Heart right ventricle (tissue), 16 donors: ENCODE measurements at regions not wholly inside any gene's neighbourhood (a gene's known extent, or its start where the extent isn't known, plus 50 kb on each side); places are given as distances from the start of the nearest gene placed in this dataset.
A peak's percentile ranks its signal among the peaks of the same experiment; 100 is the strongest.

ENCODE experiments used
- ATAC-seq, 8 donors: fragments of 200-7000 bp; cut with Tn5 transposase; one replicate each; pipeline ENCODE4 v1.9.1; 2020; ENCODE audit warnings: mild to moderate bottlenecking in 8 of 8, moderate library complexity in 8 of 8, moderate number of reproducible peaks in 1 of 8
- DNase-seq, 2 donors: peaks; one replicate each; pipeline ENCODE4 v3.0.0-alpha.2; 2020
- H3K27ac ChIP-seq, 10 donors: fragments of 200-600 bp; sonication (generic) in 2 of 10; one replicate each; pipeline versions ENCODE4 v1.5.0 to v1.8.0; 2020 to 2022; ENCODE audit warnings: mild to moderate bottlenecking in 3 of 10
- H3K27me3 ChIP-seq, 7 donors: fragments of 200-600 bp; one replicate each; pipeline ENCODE4 v1.8.0; 2021 to 2022; ENCODE audit warnings: mild to moderate bottlenecking in 2 of 7
- H3K36me3 ChIP-seq, 9 donors: fragments of 200-600 bp; sonication (generic) in 1 of 9; one replicate each; pipeline versions ENCODE4 v1.5.0 to v1.8.0; 2020 to 2022; ENCODE audit warnings: mild to moderate bottlenecking in 2 of 9
- H3K4me1 ChIP-seq, 9 donors: fragments of 200-600 bp; sonication (generic) in 1 of 9; one replicate each; pipeline versions ENCODE4 v1.5.0 to v1.8.0; 2020 to 2022; ENCODE audit warnings: mild to moderate bottlenecking in 4 of 9
- H3K4me3 ChIP-seq, 10 donors: fragments of 200-600 bp; sonication (generic) in 2 of 10; one replicate each; pipeline versions ENCODE4 v1.5.0 to v1.8.0; 2020 to 2022; ENCODE audit warnings: mild to moderate bottlenecking in 7 of 10, moderate library complexity in 2 of 10
- H3K9me3 ChIP-seq, 11 donors: fragments of 200-600 bp in 10 of 11; sonication (generic) in 2 of 11; one replicate each; pipeline versions ENCODE4 v1.5.0 to v1.8.0; 2013 to 2022; ENCODE audit warnings: mild to moderate bottlenecking in 2 of 11, control low read depth in 1 of 11, moderate library complexity in 1 of 11
- CTCF ChIP-seq, 9 donors: fragments of 200-600 bp; sonication (generic) in 2 of 9; IDR thresholded peaks; one replicate each; pipeline versions ENCODE4 v1.5.0 to v1.8.0; 2021 to 2022; ENCODE audit warnings: antibody characterized with exemption in 9 of 9, mild to moderate bottlenecking in 5 of 9, moderate library complexity in 1 of 9
- WGBS, 2 donors: extraction: QIAGEN DNeasy Blood & Tissue Kit; methylation state at CpG; one replicate each; pipeline ENCODE4 v1.1.7; 2013; ENCODE audit warnings: inconsistent platforms in 1 of 2; 5-methylcytosine and 5-hydroxymethylcytosine counted together
- intact Hi-C, 10 donors: fragments of 100-400 bp; cut with DNase I; formaldehyde crosslinking; loops; one replicate each; pipeline versions ENCODE4 v1.11.1 to v1.14.2; 2022
- donor health status: Arrhythmogenic right ventricular cardiomyopathy.
- donor health status: ischemic (EF 13 %, LVEDD 7.1; RV severe dilation, severe dysfunction).
- donor health status: healthy with polysubstance abuse.
- donor health status: DM: no; HTN: yes; CAD: no.
- donor health status: DM: no; HTN: no; CAD: no.
- donor health status: ischemic (EF 25% LVEDD 6.9; RV normal size, moderate dysfunction).
- donor health status: ischemic (EF 25% LVEDD 5.7; RV mildly dilated, moderate dysfunction).
- donor health status: healthy.
- donor health status: DM: yes; HTN: yes; CAD: no.
- donor health status: Ischemic cardiomyopathy.
- donor health status: ischemic (EF 35%, LVEDD 5.7; RV mildly dilated, moderate dysfunction).
- donor health status: nonischemic (EF 11% LVEDD 7.7; RV severe dilation, severe dysfunction).
- donor health status: DM: yes; HTN: yes; CAD: no.
- donor health status: PGD.
- donor health status: ischemic (EF 29% LVEDD 5.4; RV normal size, mild dysfunction).
- donor health status: nonischemic (EF 23%, LVEDD 6.1; RV moderate dilation, normal function).

GRCh38 chr9:119968836-119969707, 599.8 kb upstream of the BRINP1 start:
- Histone ChIP-seq H3K9me3 (peaks cover 0 to 2% (median 0%) of the 10 kb centered on the region in 11 donors), H3K27ac (no peak overlapping the region), H3K4me1 (peaks cover 0 to 10% (median 1%) of the 10 kb centered on the region in 9 donors), H3K27me3 (peaks cover 0 to 12% (median 0%) of the 10 kb centered on the region in 7 donors), H3K36me3 (no peaks in the 10 kb centered on the region), H3K4me3 (no peak overlapping the region)
- TF ChIP-seq CTCF (IDR thresholded peaks at IDR 0.05) = peak; percentile 80 to 93 (median 91)
- WGBS, 2 donors = 34% methylated on average over 17 of the region's 17 CpGs
- peak; percentile 75 to 92 (median 86) for ATAC-seq
- intact Hi-C loops = loop anchor here in 8 of 10 donors (2.0 to 10.0 kb wide), 5 partner anchors 412 to 506 kb away; no protein-coding TSS in a partner anchor
- peak; percentile 68 to 73 for DNase-seq

GRCh38 chr9:119967867-119968535, 598.8 kb upstream of the BRINP1 start:
- H3K4me3 ChIP-seq = no peak overlapping the region
- no peak for ATAC-seq
- TF ChIP-seq CTCF (IDR thresholded peaks at IDR 0.05) = no peak
- WGBS, 2 donors = 80 to 85% methylated on average over 6 of the region's 6 CpGs
- no peak overlapping the region for H3K27ac ChIP-seq
- H3K4me1 ChIP-seq = peaks cover 0 to 19% (median 7%) of the 10 kb centered on the region in 9 donors
- H3K9me3 ChIP-seq = peaks cover 0 to 2% (median 0%) of the 10 kb centered on the region in 11 donors
- DNase-seq = no peak
- peaks cover 0 to 12% (median 0%) of the 10 kb centered on the region in 7 donors for H3K27me3 ChIP-seq
- no peaks in the 10 kb centered on the region for H3K36me3 ChIP-seq
- intact Hi-C loops = loop anchor here in 8 of 10 donors (2.0 to 10.0 kb wide), 5 partner anchors 411 to 507 kb away; no protein-coding TSS in a partner anchor

DNA sequence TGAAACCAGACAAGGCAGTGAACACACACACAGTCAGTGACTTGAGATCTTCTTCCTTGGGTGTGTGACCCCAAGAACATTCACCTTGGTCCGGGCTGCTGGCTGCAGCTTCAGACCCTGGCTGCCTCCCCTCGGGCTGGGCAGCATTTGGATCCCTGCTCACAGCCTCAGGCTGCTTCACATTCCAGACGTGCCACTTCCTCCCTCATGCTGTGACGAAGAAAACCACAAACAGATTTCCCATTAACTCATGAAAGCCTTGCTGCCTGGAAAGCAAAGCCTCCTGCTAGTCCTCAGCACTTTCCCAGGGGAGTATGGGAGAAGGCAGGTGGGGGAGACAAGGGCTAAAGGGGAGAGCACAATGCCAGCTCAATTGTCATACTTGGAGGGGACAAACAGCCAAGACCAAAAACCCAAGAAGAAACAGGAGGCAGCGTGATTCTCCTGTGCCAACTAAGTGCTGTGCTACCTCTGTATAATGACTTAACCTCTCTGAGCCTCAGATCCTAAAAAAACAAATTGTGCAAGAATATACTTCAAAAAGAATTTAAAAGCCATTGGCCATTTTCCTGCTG, 594.6 kb upstream of the BRINP1 start:
- Histone ChIP-seq H3K4me3 (no peak overlapping the region), H3K27ac (peak overlapping the region in 2 of 10 donors; percentile 10 to 26), H3K4me1 (peaks cover 0 to 15% (median 7%) of the 10 kb centered on the region in 9 donors), H3K9me3 (peaks cover 0 to 2% (median 0%) of the 10 kb centered on the region in 11 donors), H3K27me3 (peaks cover 0 to 12% (median 0%) of the 10 kb centered on the region in 7 donors), H3K36me3 (no peaks in the 10 kb centered on the region)
- intact Hi-C loops = loop anchor here in 3 of 10 donors (10.0 kb wide), 2 partner anchors 409 to 511 kb away; no protein-coding TSS in a partner anchor
- WGBS, 2 donors = 8 to 13% methylated on average over 5 of the region's 5 CpGs
- no peak for TF ChIP-seq CTCF (IDR thresholded peaks at IDR 0.05)
- DNase-seq (no peak), ATAC-seq (peak in 6 of 8 donors; percentile 28 to 70 (median 47))
